Heart left ventricle (tissue), 16 donors: ENCODE measurements at regions not wholly inside any gene's neighbourhood (a gene's known extent, or its start where the extent isn't known, plus 50 kb on each side); places are given as distances from the start of the nearest gene placed in this dataset.

ENCODE experiments used
- ATAC-seq, 4 donors: fragments of 200-7000 bp; cut with Tn5 transposase; one replicate each; pipeline ENCODE4 v1.9.1; 2020 to 2022; ENCODE audit warnings: moderate library complexity in 4 of 4, mild to moderate bottlenecking in 3 of 4, moderate number of reproducible peaks in 1 of 4
- DNase-seq, 5 donors: peaks; one replicate each; pipeline ENCODE4 v3.0.0-alpha.2; 2020
- H3K27ac ChIP-seq, 12 donors: fragments of 200-600 bp; sonication (generic) in 4 of 12; one replicate each; pipeline versions ENCODE4 v1.5.0 to v1.8.0; 2016 to 2022; ENCODE audit warnings: mild to moderate bottlenecking in 2 of 12
- H3K27me3 ChIP-seq, 9 donors: fragments of 200-600 bp; sonication (generic) in 2 of 9; one replicate each; pipeline versions ENCODE4 v1.5.1 to v1.8.0; 2016 to 2022; ENCODE audit warnings: mild to moderate bottlenecking in 3 of 9
- H3K36me3 ChIP-seq, 9 donors: fragments of 200-600 bp; sonication (generic) in 2 of 9; one replicate each; pipeline versions ENCODE4 v1.5.0 to v1.8.0; 2018 to 2022; ENCODE audit warnings: mild to moderate bottlenecking in 2 of 9
- H3K4me1 ChIP-seq, 12 donors: fragments of 200-600 bp; sonication (generic) in 4 of 12; one replicate each; pipeline versions ENCODE4 v1.5.0 to v1.8.0; 2016 to 2022; ENCODE audit warnings: mild to moderate bottlenecking in 3 of 12
- H3K4me3 ChIP-seq, 12 donors: fragments of 200-600 bp; sonication (generic) in 4 of 12; one replicate each; pipeline versions ENCODE4 v1.5.0 to v1.8.0; 2017 to 2022; ENCODE audit warnings: mild to moderate bottlenecking in 9 of 12, moderate library complexity in 4 of 12
- H3K9me3 ChIP-seq, 12 donors: fragments of 200-600 bp; sonication (generic) in 4 of 12; one replicate each; pipeline versions ENCODE4 v1.5.0 to v1.8.0; 2016 to 2022; ENCODE audit warnings: mild to moderate bottlenecking in 1 of 12
- POLR2A ChIP-seq, 2 donors: fragments of 450-650 bp; IDR thresholded peaks; one replicate each; pipeline ENCODE4 v1.6.1; 2017; ENCODE audit warnings: antibody characterized with exemption in 2 of 2, mild to moderate bottlenecking in 2 of 2, moderate library complexity in 2 of 2
- whole genome bisulfite sequencing, 4 donors: extraction: QIAGEN DNeasy Blood & Tissue Kit in 2 of 4; methylation state at CpG; one replicate each; pipeline versions ENCODE4 v1.1.5 to v1.1.7; 2013 to 2018; 5-methylcytosine and 5-hydroxymethylcytosine counted together
- intact Hi-C, 10 donors: fragments of 100-400 bp; cut with DNase I; formaldehyde crosslinking; loops; one replicate each; pipeline versions ENCODE4 v1.11.1 to v1.14.2; 2022
- TF ChIP-seq, protein P1 (sequence below), 12 donors: fragments of 200-600 bp; sonication (generic) in 4 of 12; IDR thresholded peaks; one replicate each; pipeline versions ENCODE4 v1.5.0 to v1.8.0; 2018 to 2022; ENCODE audit warnings: antibody characterized with exemption in 12 of 12, mild to moderate bottlenecking in 5 of 12
- donor health status: ischemic (EF 13 %, LVEDD 7.1; RV severe dilation, severe dysfunction).
- donor health status: healthy with polysubstance abuse.
- donor health status: DM: no; HTN: yes; CAD: no.
- donor health status: DM: no; HTN: no; CAD: no.
- donor health status: ischemic (EF 25% LVEDD 6.9; RV normal size, moderate dysfunction).
- donor health status: ischemic (EF 25% LVEDD 5.7; RV mildly dilated, moderate dysfunction).
- donor health status: healthy.
- donor health status: DM: yes; HTN: yes; CAD: no.
- donor health status: ischemic (EF 35%, LVEDD 5.7; RV mildly dilated, moderate dysfunction).
- donor health status: nonischemic (EF 11% LVEDD 7.7; RV severe dilation, severe dysfunction).
- donor health status: DM: yes; HTN: yes; CAD: no.
- donor health status: PGD.
- donor health status: ischemic (EF 29% LVEDD 5.4; RV normal size, mild dysfunction).
- donor health status: nonischemic (EF 23%, LVEDD 6.1; RV moderate dilation, normal function).

DNA sequence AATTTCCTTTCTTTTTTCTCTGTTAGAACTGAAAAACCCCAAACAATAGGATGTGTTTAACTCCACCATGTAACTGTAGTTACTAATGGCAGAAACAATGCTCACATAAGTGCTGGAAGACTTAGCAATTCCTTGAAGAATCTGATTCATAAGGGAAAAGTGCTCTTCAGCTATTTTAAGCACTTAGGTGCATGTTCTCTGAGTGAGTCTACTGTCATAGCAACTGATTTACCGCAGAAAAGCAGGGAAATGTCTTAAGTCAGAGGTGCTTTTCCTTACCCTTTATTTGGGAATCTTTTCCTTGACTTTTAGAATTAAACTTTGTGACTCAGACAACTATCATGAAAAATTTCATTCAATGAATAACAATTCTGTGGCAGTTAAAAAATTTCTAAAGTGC lies 65.4 kb upstream of the NABP1 start:
- intact Hi-C loops, result no loop called here
- no peak for ATAC-seq
- Histone ChIP-seq H3K4me3 (no peak overlapping the region), H3K36me3 (no peaks in the 10 kb centered on the region), H3K27me3 (peaks cover 0 to 5% (median 0%) of the 10 kb centered on the region in 9 donors), H3K4me1 (peaks cover 0 to 13% (median 0%) of the 10 kb centered on the region in 12 donors), H3K27ac (no peak overlapping the region), H3K9me3 (no peaks in the 10 kb centered on the region)
- DNase-seq, result no peak
- WGBS, 4 donors, result 65 to 73% (median 69%) methylated on average over 1 of the region's 1 CpG
- TF ChIP-seq, protein P1, sequence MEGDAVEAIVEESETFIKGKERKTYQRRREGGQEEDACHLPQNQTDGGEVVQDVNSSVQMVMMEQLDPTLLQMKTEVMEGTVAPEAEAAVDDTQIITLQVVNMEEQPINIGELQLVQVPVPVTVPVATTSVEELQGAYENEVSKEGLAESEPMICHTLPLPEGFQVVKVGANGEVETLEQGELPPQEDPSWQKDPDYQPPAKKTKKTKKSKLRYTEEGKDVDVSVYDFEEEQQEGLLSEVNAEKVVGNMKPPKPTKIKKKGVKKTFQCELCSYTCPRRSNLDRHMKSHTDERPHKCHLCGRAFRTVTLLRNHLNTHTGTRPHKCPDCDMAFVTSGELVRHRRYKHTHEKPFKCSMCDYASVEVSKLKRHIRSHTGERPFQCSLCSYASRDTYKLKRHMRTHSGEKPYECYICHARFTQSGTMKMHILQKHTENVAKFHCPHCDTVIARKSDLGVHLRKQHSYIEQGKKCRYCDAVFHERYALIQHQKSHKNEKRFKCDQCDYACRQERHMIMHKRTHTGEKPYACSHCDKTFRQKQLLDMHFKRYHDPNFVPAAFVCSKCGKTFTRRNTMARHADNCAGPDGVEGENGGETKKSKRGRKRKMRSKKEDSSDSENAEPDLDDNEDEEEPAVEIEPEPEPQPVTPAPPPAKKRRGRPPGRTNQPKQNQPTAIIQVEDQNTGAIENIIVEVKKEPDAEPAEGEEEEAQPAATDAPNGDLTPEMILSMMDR (IDR thresholded peaks at IDR 0.05), result no peak
- TF ChIP-seq POLR2A (IDR thresholded peaks at IDR 0.05), result no peak

DNA sequence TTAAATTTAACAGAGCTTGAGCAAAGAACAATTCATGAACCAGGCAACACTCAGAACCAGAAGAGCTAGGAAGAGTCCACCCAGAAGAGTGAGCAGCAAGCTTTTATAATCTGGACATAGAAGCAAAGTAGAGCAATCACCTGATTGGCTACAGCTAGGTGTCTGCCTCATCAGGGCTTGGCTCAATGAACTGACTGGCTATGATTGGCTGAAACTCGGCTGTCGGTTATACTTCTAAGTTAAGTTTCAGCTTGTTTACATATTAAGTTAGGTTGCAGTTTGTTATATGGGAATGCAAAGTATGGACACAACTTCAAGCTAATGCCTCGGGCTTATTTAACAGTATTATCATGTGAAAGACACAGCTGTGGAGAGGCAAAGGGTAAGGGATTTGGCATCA lies 63.2 kb upstream of the NABP1 start:
- Histone ChIP-seq H3K9me3 (no peaks in the 10 kb centered on the region), H3K4me1 (peaks cover 0 to 24% (median 0%) of the 10 kb centered on the region in 12 donors), H3K27me3 (peaks cover 0 to 5% (median 0%) of the 10 kb centered on the region in 9 donors), H3K36me3 (no peaks in the 10 kb centered on the region), H3K4me3 (no peak overlapping the region), H3K27ac (no peak overlapping the region)
- WGBS, 4 donors, result 84 to 96% (median 86%) methylated on average over 3 of the region's 3 CpGs
- intact Hi-C loops, result loop anchor here in 1 of 10 donors (1.0 kb wide), 1 partner anchor 41 kb away; no protein-coding TSS in a partner anchor
- ATAC-seq (no peak), DNase-seq (no peak)
- no peak for TF ChIP-seq POLR2A (IDR thresholded peaks at IDR 0.05)
- TF ChIP-seq, protein P1 (IDR thresholded peaks at IDR 0.05), result no peak

- Histone ChIP-seq H3K9me3 (no peaks in the 10 kb centered on the region), H3K4me1 (peaks cover 0 to 24% (median 0%) of the 10 kb centered on the region in 12 donors), H3K4me3 (no peak overlapping the region), H3K27ac (no peak overlapping the region), H3K36me3 (no peaks in the 10 kb centered on the region), H3K27me3 (peaks cover 0 to 5% (median 0%) of the 10 kb centered on the region in 9 donors)
- TF ChIP-seq, protein P1 (IDR thresholded peaks at IDR 0.05), result no peak
- no peak for TF ChIP-seq POLR2A (IDR thresholded peaks at IDR 0.05)
- DNase-seq (no peak), ATAC-seq (no peak)
- 58 to 79% (median 70%) methylated on average over 3 of the region's 3 CpGs for WGBS, 4 donors
- intact Hi-C loops, result loop anchor here in 1 of 10 donors (1.0 kb wide), 1 partner anchor 42 kb away; no protein-coding TSS in a partner anchor
Measured at GRCh38 chr2:191615596-191615995, 62.3 kb upstream of the NABP1 start.

DNA sequence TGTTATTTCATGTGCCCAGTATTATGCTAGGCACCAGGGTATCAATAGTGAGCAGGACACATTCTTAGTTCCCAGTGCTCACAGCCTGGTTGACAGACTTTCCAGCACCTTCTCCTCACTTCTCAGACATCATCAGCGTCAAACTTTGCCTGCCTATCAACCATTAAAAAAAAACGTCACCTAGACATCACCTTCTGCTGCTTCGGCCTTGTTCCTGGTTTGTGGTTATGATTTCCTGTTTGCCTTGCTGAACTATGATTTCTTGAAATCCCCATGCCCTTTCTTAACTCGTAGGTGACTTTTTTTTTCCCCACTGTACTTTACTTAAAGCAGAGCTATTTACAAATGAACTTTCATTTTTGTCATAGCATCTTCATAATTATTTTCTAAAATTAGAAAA lies 60.4 kb upstream of the NABP1 start:
- Histone ChIP-seq H3K9me3 (no peaks in the 10 kb centered on the region), H3K4me3 (no peak overlapping the region), H3K27ac (peak overlapping the region in 2 of 12 donors; percentile 5 to 63), H3K27me3 (peaks cover 0 to 5% (median 0%) of the 10 kb centered on the region in 9 donors), H3K4me1 (peaks cover 0 to 22% (median 0%) of the 10 kb centered on the region in 12 donors), H3K36me3 (no peaks in the 10 kb centered on the region)
- ATAC-seq (no peak), DNase-seq (no peak)
- WGBS, 4 donors, result 69 to 74% (median 72%) methylated on average over 4 of the region's 4 CpGs
- TF ChIP-seq, protein P1 (IDR thresholded peaks at IDR 0.05), result no peak
- intact Hi-C loops, result no loop called here
